ENCODE measurements at regions not wholly inside any gene's neighbourhood (a gene's known extent, or its start where the extent isn't known, plus 50 kb on each side); places are given as distances from the start of the nearest gene placed in this dataset.

GRCh38 chr2:5473635-5474034 lies 218.5 kb upstream of the SOX11 start:
- TF ChIP-seq CTCF (IDR thresholded peaks at IDR 0.05) (no peak), POLR2AphosphoS5 (IDR thresholded peaks at IDR 0.05) (no peak)

All from breast epithelium (tissue), 3 donors.